ENCODE measurements at regions not wholly inside any gene's neighbourhood (a gene's known extent, or its start where the extent isn't known, plus 50 kb on each side); places are given as distances from the start of the nearest gene placed in this dataset.

DNA sequence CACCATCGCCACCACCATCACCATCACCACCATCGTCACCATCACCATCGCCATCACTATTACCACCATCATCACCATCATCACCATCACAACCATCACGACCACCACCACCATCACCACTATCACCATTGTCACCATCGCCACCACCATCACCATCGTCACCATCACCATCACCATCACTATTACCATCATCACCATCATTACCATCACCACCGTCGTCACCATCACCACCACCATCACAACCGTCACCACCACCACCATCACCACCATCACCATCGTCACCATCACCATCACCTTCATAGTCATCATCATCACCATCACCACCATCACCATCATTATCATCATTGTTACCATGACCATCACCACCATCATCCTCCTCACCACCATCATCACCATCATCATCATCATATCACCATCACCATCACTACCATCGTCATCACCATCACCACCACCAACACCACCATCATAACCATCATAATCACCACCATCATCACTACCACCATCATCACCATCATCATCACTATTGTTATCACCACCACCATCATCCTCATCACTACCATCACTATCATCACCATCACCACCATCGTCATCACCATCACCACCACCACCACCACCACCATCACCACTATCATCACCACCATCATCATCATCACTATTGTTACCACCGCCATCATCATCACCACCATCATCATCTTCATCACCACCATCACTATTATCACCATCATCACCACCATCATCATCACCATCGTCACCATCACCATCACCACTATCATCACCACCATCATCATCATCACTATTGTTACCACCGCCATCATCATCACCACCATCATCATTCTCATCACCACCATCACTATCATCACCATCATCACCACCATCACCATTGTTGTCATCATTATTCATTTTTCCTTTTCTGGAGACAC is 51.5 kb upstream of the ZNF469 start:
- TF ChIP-seq POLR2A (IDR thresholded peaks at IDR 0.05) = no peak
- TF ChIP-seq, protein P1, sequence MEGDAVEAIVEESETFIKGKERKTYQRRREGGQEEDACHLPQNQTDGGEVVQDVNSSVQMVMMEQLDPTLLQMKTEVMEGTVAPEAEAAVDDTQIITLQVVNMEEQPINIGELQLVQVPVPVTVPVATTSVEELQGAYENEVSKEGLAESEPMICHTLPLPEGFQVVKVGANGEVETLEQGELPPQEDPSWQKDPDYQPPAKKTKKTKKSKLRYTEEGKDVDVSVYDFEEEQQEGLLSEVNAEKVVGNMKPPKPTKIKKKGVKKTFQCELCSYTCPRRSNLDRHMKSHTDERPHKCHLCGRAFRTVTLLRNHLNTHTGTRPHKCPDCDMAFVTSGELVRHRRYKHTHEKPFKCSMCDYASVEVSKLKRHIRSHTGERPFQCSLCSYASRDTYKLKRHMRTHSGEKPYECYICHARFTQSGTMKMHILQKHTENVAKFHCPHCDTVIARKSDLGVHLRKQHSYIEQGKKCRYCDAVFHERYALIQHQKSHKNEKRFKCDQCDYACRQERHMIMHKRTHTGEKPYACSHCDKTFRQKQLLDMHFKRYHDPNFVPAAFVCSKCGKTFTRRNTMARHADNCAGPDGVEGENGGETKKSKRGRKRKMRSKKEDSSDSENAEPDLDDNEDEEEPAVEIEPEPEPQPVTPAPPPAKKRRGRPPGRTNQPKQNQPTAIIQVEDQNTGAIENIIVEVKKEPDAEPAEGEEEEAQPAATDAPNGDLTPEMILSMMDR (IDR thresholded peaks at IDR 0.05) = no peak

All from adrenal gland (tissue), 5 donors.